ENCODE measurements at regions not wholly inside any gene's neighbourhood (a gene's known extent, or its start where the extent isn't known, plus 50 kb on each side); places are given as distances from the start of the nearest gene placed in this dataset.

DNA sequence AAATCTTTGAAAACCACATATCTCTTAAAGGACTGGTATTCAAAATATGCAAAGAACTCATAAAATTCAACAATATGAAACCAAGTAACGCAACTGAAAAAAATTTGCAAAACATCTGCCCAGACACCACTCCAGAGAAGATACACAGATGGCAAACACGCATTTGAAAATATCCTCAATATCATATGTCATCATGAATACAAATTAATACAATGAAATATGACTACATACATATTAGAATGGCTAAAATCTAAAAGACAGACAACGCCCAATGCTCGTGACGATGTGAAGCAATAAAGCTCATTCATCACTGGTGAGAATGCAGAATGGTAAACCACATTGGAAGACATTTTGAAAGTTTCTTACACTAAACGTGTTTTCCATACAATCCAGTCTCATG, 770.1 kb upstream of the CELF2 start:
- TF ChIP-seq, protein P1, sequence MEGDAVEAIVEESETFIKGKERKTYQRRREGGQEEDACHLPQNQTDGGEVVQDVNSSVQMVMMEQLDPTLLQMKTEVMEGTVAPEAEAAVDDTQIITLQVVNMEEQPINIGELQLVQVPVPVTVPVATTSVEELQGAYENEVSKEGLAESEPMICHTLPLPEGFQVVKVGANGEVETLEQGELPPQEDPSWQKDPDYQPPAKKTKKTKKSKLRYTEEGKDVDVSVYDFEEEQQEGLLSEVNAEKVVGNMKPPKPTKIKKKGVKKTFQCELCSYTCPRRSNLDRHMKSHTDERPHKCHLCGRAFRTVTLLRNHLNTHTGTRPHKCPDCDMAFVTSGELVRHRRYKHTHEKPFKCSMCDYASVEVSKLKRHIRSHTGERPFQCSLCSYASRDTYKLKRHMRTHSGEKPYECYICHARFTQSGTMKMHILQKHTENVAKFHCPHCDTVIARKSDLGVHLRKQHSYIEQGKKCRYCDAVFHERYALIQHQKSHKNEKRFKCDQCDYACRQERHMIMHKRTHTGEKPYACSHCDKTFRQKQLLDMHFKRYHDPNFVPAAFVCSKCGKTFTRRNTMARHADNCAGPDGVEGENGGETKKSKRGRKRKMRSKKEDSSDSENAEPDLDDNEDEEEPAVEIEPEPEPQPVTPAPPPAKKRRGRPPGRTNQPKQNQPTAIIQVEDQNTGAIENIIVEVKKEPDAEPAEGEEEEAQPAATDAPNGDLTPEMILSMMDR (IDR thresholded peaks at IDR 0.05), result no peak
- no peak for TF ChIP-seq POLR2A (IDR thresholded peaks at IDR 0.05)

Measured in thyroid gland (tissue), 4 donors.